ENCODE measurements at regions not wholly inside any gene's neighbourhood (a gene's known extent, or its start where the extent isn't known, plus 50 kb on each side); places are given as distances from the start of the nearest gene placed in this dataset.

- H3K9me3 ChIP-seq, result no peaks in the 10 kb centered on the region
- H3K27ac ChIP-seq, result no peak overlapping the region
- DNase-seq (ENCODE audit: low spot score in 2 of 2), result no peak
- TF ChIP-seq POLR2A (IDR thresholded peaks at IDR 0.05) (no peak), POLR2AphosphoS5 (IDR thresholded peaks at IDR 0.05) (no peak)
- H3K4me1 ChIP-seq, result no peaks in the 10 kb centered on the region
- no peaks in the 10 kb centered on the region for H3K36me3 ChIP-seq
- H3K27me3 ChIP-seq, result no peaks in the 10 kb centered on the region
- H3K4me3 ChIP-seq, result no peak overlapping the region
Observed at GRCh38 chr10:106139915-106140314, 1024.6 kb downstream of the SORCS1 start.

GRCh38 chr10:106136175-106136574, 1028.3 kb downstream of the SORCS1 start:
- Histone ChIP-seq H3K9me3 (no peaks in the 10 kb centered on the region), H3K27me3 (no peaks in the 10 kb centered on the region), H3K36me3 (no peaks in the 10 kb centered on the region), H3K4me3 (no peak overlapping the region), H3K27ac (no peak overlapping the region), H3K4me1 (no peaks in the 10 kb centered on the region)
- TF ChIP-seq POLR2AphosphoS5 (IDR thresholded peaks at IDR 0.05) (no peak), POLR2A (IDR thresholded peaks at IDR 0.05) (no peak), CTCF (IDR thresholded peaks at IDR 0.05) (no peak), EP300 (IDR thresholded peaks at IDR 0.05) (no peak)
- no peak for DNase-seq (ENCODE audit: low spot score in 2 of 2)

- WGBS, result 74% methylated on average over 8 of the region's 8 CpGs
- no peak overlapping the region for H3K27ac ChIP-seq
- no peak for DNase-seq (ENCODE audit: low spot score in 2 of 2)
- H3K27me3 ChIP-seq, result no peaks in the 10 kb centered on the region
- H3K4me3 ChIP-seq, result no peak overlapping the region
- no peaks in the 10 kb centered on the region for H3K36me3 ChIP-seq
- TF ChIP-seq EP300 (IDR thresholded peaks at IDR 0.05) (no peak), POLR2AphosphoS5 (IDR thresholded peaks at IDR 0.05) (no peak), CTCF (IDR thresholded peaks at IDR 0.05) (no peak), POLR2A (IDR thresholded peaks at IDR 0.05) (no peak)
- no peaks in the 10 kb centered on the region for H3K4me1 ChIP-seq
- no peaks in the 10 kb centered on the region for H3K9me3 ChIP-seq
Observed at GRCh38 chr10:106134326-106135000, 1030.0 kb downstream of the SORCS1 start.

GRCh38 chr10:106133451-106133850, 1031.1 kb downstream of the SORCS1 start:
- Histone ChIP-seq H3K27ac (no peak overlapping the region), H3K4me1 (no peaks in the 10 kb centered on the region), H3K9me3 (no peaks in the 10 kb centered on the region), H3K36me3 (no peaks in the 10 kb centered on the region), H3K4me3 (no peak overlapping the region), H3K27me3 (no peaks in the 10 kb centered on the region)
- no peak for DNase-seq (ENCODE audit: low spot score in 2 of 2)
- TF ChIP-seq EP300 (IDR thresholded peaks at IDR 0.05) (no peak), POLR2A (IDR thresholded peaks at IDR 0.05) (no peak), POLR2AphosphoS5 (IDR thresholded peaks at IDR 0.05) (no peak), CTCF (IDR thresholded peaks at IDR 0.05) (no peak)
- WGBS, result 49% methylated on average over 2 of the region's 2 CpGs

GRCh38 chr10:106132956-106133355, 1031.5 kb downstream of the SORCS1 start:
- Histone ChIP-seq H3K36me3 (no peaks in the 10 kb centered on the region), H3K27ac (no peak overlapping the region), H3K27me3 (no peaks in the 10 kb centered on the region), H3K9me3 (no peaks in the 10 kb centered on the region), H3K4me1 (no peaks in the 10 kb centered on the region), H3K4me3 (no peak overlapping the region)
- TF ChIP-seq CTCF (IDR thresholded peaks at IDR 0.05) (no peak), EP300 (IDR thresholded peaks at IDR 0.05) (no peak), POLR2A (IDR thresholded peaks at IDR 0.05) (no peak), POLR2AphosphoS5 (IDR thresholded peaks at IDR 0.05) (no peak)
- no peak for DNase-seq (ENCODE audit: low spot score in 2 of 2)
- WGBS, result 59% methylated on average over 3 of the region's 3 CpGs

Data from suprapubic skin (tissue), 4 donors.